ENCODE measurements at regions not wholly inside any gene's neighbourhood (a gene's known extent, or its start where the extent isn't known, plus 50 kb on each side); places are given as distances from the start of the nearest gene placed in this dataset.

DNA sequence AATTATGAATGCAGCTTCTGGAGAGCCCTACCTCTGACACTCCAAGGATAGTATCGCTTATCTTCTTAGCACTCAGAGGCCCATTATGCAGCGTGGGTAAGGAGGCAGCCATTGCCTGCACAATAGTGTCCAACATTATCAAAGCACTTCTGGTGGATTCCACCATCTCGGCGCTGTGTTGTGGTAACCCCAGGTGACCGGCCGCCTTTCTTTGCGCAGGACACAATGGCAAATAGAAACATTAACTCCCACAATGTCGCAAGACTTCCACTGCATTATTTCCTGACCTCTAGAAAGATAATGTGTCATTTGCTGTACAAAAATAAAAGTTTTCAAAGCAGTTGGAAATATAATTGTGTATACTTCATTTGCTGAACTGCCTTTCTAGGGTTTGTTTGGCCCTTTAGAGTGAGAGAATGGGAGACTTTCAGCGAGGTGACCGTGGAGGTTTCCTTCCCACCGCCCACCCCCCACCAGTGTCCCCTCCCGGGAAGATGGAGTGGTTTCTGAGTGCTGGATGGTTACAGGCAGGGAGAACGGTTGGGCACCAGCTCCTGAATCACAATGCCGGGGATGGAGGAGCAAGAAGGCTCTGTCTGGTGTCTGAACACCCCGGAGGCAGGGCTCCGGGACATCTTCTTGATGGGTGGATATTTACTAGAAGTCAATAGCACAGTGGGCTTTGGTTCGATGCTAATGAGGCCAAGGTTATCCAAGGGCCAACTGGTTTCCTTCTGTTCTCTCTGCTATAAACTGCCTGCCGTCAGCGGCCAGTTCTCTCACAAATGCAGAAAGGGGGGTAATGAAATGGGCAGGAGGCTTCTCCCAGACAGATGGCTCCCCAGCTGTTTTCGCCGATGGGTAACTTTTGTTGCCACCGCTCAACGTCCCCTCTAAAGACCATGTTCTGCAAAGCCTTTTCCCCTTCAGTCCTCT lies 215.4 kb upstream of the PROX1 start:
- no peak overlapping the region for H2AK9ac ChIP-seq (replicated peaks; ENCODE audit: low read depth, low read length, poor library complexity)
- dilution Hi-C loops (cut with HindIII; ENCODE audit: low sequenced_read_pairs, unreplicated experiment) = no loop called here
- no peak overlapping the region for H4K5ac ChIP-seq (ENCODE audit: low read depth, low read length)
- no peak overlapping the region for H4K8ac ChIP-seq (ENCODE audit: low read depth in 2 of 2, low read length in 2 of 2)
- no peaks in the 10 kb centered on the region for H3K79me1 ChIP-seq (ENCODE audit: low read depth in 1 of 2, low read length in 2 of 2)
- H3K18ac ChIP-seq (ENCODE audit: low read depth, low read length) = no peak overlapping the region
- no peaks in the 10 kb centered on the region for H3K36me3 ChIP-seq (ENCODE audit: control insufficient read depth, insufficient read depth, low read length)
- no peaks in the 10 kb centered on the region for H4K20me1 ChIP-seq (ENCODE audit: insufficient read depth, low read length)
- H2BK120ac ChIP-seq (ENCODE audit: low read depth, low read length) = no peak overlapping the region
- no peak overlapping the region for H3K9ac ChIP-seq (ENCODE audit: low read depth, low read length)
- no peak overlapping the region for H3K56ac ChIP-seq (ENCODE audit: extremely low read depth, insufficient read depth, low read length)
- no TSS peak for BruUV-seq (replicated peaks)
- no peaks in the 10 kb centered on the region for H3K9me1 ChIP-seq (ENCODE audit: insufficient read depth, low read length)
- peaks cover 9% of the 10 kb centered on the region; the same call in 1 of the 2 replicates for H3K9me3 ChIP-seq (ENCODE audit: control insufficient read depth, insufficient read depth, low read length)
- POLR2A ChIA-PET (ENCODE audit: unreplicated experiment) = no interaction called here
- H3K4ac ChIP-seq (ENCODE audit: low read depth, low read length) = no peak overlapping the region
- H3K27ac ChIP-seq (ENCODE audit: insufficient read depth, low read length) = no peak overlapping the region
- H3K27me3 ChIP-seq (ENCODE audit: control insufficient read depth, insufficient read depth, low read length) = no peaks in the 10 kb centered on the region
- WGBS, 2 experiments (ENCODE audit: extremely low coverage in 2 of 2, insufficient read length in 1 of 2) = no CpG with 5 or more reads among the region's 23 CpGs
- no peak overlapping the region for H3K14ac ChIP-seq (replicated peaks; ENCODE audit: low read depth, low read length)
- no peak overlapping the region for H2AK5ac ChIP-seq (ENCODE audit: low read depth, low read length)
- H3K4me1 ChIP-seq (ENCODE audit: control insufficient read depth, insufficient read depth, low read length) = no peaks in the 10 kb centered on the region
- H2BK15ac ChIP-seq (ENCODE audit: low read depth, low read length) = no peak overlapping the region
- CTCF ChIA-PET = no interaction called here
- no peak overlapping the region for H2BK5ac ChIP-seq (ENCODE audit: low read depth, low read length, poor library complexity, severe bottlenecking)
- no peak overlapping the region for H2BK20ac ChIP-seq (ENCODE audit: low read depth, low read length)
- H3K4me2 ChIP-seq (ENCODE audit: low read depth, low read length) = no peak overlapping the region
- in situ Hi-C loops (cut with MboI; ENCODE audit: low sequenced_read_pairs) = no loop called here
- H4K91ac ChIP-seq (ENCODE audit: insufficient read depth, low read depth, low read length) = no peak overlapping the region
- DNase-seq (no peak), ATAC-seq (ENCODE audit: low read depth) (no peak)
- no peak overlapping the region for H3K23ac ChIP-seq (ENCODE audit: low read depth, low read length)
- intact Hi-C loops (cut with micrococcal nuclease) = no loop called here
- no peak overlapping the region for H3K4me3 ChIP-seq (ENCODE audit: insufficient read depth, low read depth, low read length)
- no peak overlapping the region for H2AFZ ChIP-seq (replicated peaks; ENCODE audit: low read length, poor library complexity)
- TF ChIP-seq MAZ (IDR thresholded peaks at IDR 0.05; ENCODE audit: borderline replicate concordance, low read depth, low read length) = no peak
- TF ChIP-seq RCOR1 (IDR thresholded peaks at IDR 0.05; ENCODE audit: insufficient replicate concordance, low read length) = no peak
- no peak for TF ChIP-seq CHD1 (IDR thresholded peaks at IDR 0.05; ENCODE audit: low read depth, low read length)
- TF ChIP-seq, protein P1, sequence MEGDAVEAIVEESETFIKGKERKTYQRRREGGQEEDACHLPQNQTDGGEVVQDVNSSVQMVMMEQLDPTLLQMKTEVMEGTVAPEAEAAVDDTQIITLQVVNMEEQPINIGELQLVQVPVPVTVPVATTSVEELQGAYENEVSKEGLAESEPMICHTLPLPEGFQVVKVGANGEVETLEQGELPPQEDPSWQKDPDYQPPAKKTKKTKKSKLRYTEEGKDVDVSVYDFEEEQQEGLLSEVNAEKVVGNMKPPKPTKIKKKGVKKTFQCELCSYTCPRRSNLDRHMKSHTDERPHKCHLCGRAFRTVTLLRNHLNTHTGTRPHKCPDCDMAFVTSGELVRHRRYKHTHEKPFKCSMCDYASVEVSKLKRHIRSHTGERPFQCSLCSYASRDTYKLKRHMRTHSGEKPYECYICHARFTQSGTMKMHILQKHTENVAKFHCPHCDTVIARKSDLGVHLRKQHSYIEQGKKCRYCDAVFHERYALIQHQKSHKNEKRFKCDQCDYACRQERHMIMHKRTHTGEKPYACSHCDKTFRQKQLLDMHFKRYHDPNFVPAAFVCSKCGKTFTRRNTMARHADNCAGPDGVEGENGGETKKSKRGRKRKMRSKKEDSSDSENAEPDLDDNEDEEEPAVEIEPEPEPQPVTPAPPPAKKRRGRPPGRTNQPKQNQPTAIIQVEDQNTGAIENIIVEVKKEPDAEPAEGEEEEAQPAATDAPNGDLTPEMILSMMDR (conservative IDR thresholded peaks at IDR 0.05; ENCODE audit: low read depth, low read length) = no peak
- TF ChIP-seq POLR2A (IDR thresholded peaks at IDR 0.05; ENCODE audit: low read depth, low read length) = no peak
- TF ChIP-seq, protein P2, sequence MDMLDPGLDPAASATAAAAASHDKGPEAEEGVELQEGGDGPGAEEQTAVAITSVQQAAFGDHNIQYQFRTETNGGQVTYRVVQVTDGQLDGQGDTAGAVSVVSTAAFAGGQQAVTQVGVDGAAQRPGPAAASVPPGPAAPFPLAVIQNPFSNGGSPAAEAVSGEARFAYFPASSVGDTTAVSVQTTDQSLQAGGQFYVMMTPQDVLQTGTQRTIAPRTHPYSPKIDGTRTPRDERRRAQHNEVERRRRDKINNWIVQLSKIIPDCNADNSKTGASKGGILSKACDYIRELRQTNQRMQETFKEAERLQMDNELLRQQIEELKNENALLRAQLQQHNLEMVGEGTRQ (IDR thresholded peaks at IDR 0.05; ENCODE audit: low read depth, low read length) = no peak
- TF ChIP-seq FOS (IDR thresholded peaks at IDR 0.05; ENCODE audit: low read depth, low read length) = no peak
- TF ChIP-seq RAD21 (IDR thresholded peaks at IDR 0.05; ENCODE audit: low read length) = no peak
- no peak for TF ChIP-seq CEBPB (IDR thresholded peaks at IDR 0.05; ENCODE audit: low read depth, low read length)
- TF ChIP-seq BHLHE40 (IDR thresholded peaks at IDR 0.05; ENCODE audit: low read depth, low read length) = no peak
- no peak for TF ChIP-seq SMC3 (IDR thresholded peaks at IDR 0.05; ENCODE audit: low read depth, low read length)
- TF ChIP-seq MXI1 (IDR thresholded peaks at IDR 0.05; ENCODE audit: borderline replicate concordance, low read depth, low read length) = no peak
- no peak for TF ChIP-seq MAFK (IDR thresholded peaks at IDR 0.05; ENCODE audit: low read depth, low read length)
- TF ChIP-seq RFX5 (IDR thresholded peaks at IDR 0.05; ENCODE audit: low read depth, low read length) = no peak
- TF ChIP-seq, protein P3, sequence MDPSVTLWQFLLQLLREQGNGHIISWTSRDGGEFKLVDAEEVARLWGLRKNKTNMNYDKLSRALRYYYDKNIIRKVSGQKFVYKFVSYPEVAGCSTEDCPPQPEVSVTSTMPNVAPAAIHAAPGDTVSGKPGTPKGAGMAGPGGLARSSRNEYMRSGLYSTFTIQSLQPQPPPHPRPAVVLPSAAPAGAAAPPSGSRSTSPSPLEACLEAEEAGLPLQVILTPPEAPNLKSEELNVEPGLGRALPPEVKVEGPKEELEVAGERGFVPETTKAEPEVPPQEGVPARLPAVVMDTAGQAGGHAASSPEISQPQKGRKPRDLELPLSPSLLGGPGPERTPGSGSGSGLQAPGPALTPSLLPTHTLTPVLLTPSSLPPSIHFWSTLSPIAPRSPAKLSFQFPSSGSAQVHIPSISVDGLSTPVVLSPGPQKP (IDR thresholded peaks at IDR 0.05; ENCODE audit: borderline replicate concordance, low read depth, low read length) = no peak

Measured in IMR-90 (cell line).